Neuron (in vitro differentiated cells): ENCODE measurements at regions not wholly inside any gene's neighbourhood (a gene's known extent, or its start where the extent isn't known, plus 50 kb on each side); places are given as distances from the start of the nearest gene placed in this dataset.
"Not testable (repeated sequence)": the region's sequence is repeated elsewhere in the genome, so short reads cannot be mapped to it uniquely, and the experiment has no call there.

ENCODE experiments used
- H2AFZ ChIP-seq: one replicate; pipeline ENCODE4 v1.6.1; 2013; ENCODE audit warnings: low read depth, mild to moderate bottlenecking, inconsistent platforms, low read length, moderate library complexity
- H3K27me3 ChIP-seq: one replicate; pipeline ENCODE4 v1.6.1; 2013; ENCODE audit warnings: low read length; ENCODE audit not compliant: insufficient read depth
- H3K36me3 ChIP-seq: one replicate; pipeline ENCODE4 v1.6.1; 2013; ENCODE audit warnings: low read length; ENCODE audit not compliant: insufficient read depth
- H3K4me1 ChIP-seq: one replicate; pipeline ENCODE4 v1.6.1; 2013; ENCODE audit warnings: low read length; ENCODE audit not compliant: insufficient read depth
- H3K4me3 ChIP-seq: 2 replicates; pipeline ENCODE4 v1.5.1; 2013; ENCODE audit warnings: mild to moderate bottlenecking, low read length, moderate library complexity
- H3K9me3 ChIP-seq: one replicate; pipeline ENCODE4 v1.6.1; 2013; ENCODE audit warnings: low read length

DNA sequence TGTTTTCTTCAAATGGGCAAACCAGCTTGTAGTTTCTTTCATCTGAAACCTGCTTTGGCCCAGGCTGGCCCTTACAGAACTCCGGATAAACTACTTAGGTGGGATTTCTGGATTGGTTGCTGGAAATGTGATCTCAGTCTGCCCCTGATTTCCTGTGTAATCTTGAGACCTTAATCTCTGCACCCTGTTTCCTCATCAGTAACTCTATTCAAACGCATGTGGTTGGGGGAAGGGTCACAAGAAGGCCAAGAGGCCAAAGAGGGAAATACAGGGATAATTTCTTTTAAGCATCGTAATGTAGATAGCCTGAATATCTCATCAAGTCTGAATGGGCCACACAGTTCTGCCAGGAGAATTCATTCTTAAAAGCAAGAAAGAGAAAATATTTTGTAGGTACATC lies 483.6 kb downstream of the LTN1 start:
- H3K4me3 ChIP-seq = no peak overlapping the region
- no peaks in the 10 kb centered on the region for H3K9me3 ChIP-seq
- no peaks in the 10 kb centered on the region for H3K36me3 ChIP-seq
- no peaks in the 10 kb centered on the region for H3K4me1 ChIP-seq
- no peaks in the 10 kb centered on the region for H3K27me3 ChIP-seq
- no peak overlapping the region for H2AFZ ChIP-seq

DNA sequence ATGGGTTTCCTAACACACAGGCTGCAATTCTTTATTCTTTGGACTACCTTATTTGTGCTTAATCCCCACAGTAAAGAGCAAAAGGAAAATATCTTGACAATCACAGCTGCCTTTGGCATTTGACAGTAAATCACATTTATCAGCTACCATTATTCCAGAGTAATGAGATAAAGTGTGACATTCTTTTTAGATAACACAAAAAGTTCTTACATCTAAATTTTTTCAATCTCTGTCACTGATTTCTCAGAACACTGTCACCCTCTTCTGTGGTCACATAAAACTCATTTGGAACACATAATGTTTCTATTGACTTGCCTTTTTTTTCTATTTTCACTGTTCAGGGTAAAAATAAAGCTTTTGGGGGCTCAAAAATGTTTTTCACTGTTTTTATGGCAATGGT lies 484.6 kb downstream of the LTN1 start:
- Histone ChIP-seq H2AFZ (no peak overlapping the region), H3K9me3 (no peaks in the 10 kb centered on the region), H3K27me3 (no peaks in the 10 kb centered on the region), H3K4me1 (no peaks in the 10 kb centered on the region), H3K36me3 (no peaks in the 10 kb centered on the region), H3K4me3 (no peak overlapping the region)

DNA sequence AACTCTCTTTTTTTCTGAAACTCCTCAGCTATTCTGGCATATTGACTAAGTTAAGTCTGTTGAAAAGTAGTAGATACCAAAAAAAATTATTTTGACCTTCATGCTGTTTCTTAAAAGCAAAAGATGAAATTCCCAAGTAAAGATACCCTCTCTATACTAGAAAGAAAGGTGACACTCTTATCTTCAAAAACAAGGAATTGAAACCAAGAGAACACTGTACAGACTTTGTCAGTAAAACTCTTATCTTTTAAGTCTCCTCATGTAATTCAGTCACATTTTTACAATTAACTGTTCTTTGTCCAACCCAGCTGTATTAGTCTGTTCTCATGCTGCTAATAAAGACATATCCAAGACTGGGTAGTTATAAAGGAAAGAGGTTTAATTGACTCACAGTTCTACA lies 496.2 kb downstream of the LTN1 start:
- H3K36me3 ChIP-seq = no peaks in the 10 kb centered on the region
- no peaks in the 10 kb centered on the region for H3K9me3 ChIP-seq
- H2AFZ ChIP-seq = no peak overlapping the region
- no peak overlapping the region for H3K4me3 ChIP-seq
- H3K4me1 ChIP-seq = no peaks in the 10 kb centered on the region
- no peaks in the 10 kb centered on the region for H3K27me3 ChIP-seq

DNA sequence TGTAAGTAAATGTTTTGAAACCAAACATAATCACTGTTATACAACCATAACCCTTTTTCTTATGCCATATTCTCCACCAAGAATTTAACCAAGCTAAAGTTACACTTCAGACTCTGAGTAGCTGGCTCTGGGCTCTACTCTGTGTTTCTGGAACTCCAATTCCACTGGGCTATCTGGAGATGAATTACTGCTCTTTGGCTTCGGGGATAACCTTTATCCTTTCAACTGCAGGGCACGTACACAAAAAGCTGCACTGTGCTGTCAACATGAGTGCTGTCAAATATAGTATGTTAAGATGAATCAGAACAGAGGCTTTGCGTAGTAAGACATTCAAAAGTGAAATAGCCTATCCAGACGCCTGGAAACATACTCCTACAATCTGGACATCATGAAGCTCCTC lies 500.6 kb downstream of the LTN1 start:
- Histone ChIP-seq H3K27me3 (no peaks in the 10 kb centered on the region), H2AFZ (no peak overlapping the region), H3K4me1 (no peaks in the 10 kb centered on the region), H3K9me3 (no peaks in the 10 kb centered on the region), H3K36me3 (no peaks in the 10 kb centered on the region), H3K4me3 (no peak overlapping the region)

DNA sequence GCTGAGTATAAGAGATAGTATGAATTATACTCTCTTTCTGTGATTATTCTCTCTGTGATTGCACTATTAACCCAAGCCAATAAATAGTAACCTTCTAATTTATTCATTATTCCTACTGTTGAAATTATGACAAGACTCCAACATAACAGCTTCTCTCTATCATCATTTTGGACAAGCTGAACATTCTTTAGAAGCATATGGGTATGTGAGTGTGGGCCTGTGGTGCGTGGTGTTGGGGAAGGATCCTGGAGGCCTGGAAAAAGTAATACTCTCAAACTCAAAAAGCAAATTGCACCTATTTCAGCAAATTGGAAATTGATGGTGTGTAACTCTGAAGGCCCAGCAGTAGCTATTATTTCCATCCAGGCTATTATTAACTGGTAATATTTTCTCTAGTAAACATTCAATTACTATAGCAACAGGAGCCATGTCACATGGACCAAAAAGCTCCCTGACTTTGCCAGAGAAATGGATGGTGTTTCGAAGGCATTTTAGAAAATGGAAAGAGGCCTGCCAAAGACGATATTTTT lies 502.8 kb downstream of the LTN1 start:
- no peaks in the 10 kb centered on the region for H3K36me3 ChIP-seq
- no peak overlapping the region for H3K4me3 ChIP-seq
- no peaks in the 10 kb centered on the region for H3K9me3 ChIP-seq
- no peak overlapping the region for H2AFZ ChIP-seq
- no peaks in the 10 kb centered on the region for H3K27me3 ChIP-seq
- no peaks in the 10 kb centered on the region for H3K4me1 ChIP-seq

DNA sequence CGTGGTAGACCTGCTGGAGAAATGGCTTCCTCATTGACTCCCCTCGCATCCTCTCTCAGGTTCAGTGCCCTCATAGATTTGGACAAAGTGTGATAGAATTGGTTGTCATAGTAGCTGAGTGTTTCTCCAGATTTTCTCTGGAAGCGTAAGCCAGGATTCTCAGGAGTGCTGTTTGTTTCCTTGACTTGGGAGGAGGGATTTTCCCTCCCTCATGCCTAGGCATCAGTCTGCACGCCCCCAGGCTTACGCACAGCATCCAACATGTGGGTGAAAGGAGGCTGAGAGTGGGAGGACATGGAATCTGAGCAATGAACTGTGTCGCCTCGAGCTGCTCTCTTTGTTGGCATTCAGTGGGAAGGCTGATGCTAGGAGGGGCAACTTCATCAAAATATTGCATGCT lies 503.5 kb downstream of the LTN1 start:
- Histone ChIP-seq H3K4me1 (no peaks in the 10 kb centered on the region), H3K9me3 (no peaks in the 10 kb centered on the region), H3K4me3 (no peak overlapping the region), H2AFZ (no peak overlapping the region), H3K27me3 (no peaks in the 10 kb centered on the region), H3K36me3 (no peaks in the 10 kb centered on the region)

DNA sequence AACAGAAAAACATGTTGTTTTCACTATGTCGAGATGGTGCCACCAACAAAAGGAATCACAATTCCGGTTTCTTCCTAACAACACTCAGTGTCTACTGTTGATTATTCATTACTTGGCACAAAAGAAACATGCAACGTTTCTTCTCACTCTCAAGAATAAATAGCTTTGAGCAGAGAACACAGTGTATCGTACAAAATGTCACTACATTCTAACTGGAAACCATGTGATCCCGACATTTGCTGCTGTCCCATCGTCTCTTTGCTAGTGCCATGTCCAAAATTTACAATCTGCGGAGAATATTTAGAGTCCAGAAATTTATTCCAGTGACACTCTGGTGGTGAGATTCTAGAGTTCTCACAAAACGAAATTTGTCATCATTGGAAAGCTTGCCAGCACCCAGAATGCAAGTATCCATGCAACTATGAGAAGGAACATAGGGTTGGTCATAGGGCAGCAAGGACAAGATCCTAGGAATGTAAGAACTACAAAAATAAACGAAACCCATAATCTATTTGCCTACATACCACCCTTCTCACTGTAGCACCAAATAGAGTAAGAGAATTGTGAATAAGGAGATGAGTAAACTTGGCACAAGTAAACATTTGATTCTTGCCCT lies 505.1 kb downstream of the LTN1 start:
- Histone ChIP-seq H3K36me3 (no peaks in the 10 kb centered on the region), H3K4me3 (no peak overlapping the region), H3K9me3 (no peaks in the 10 kb centered on the region), H3K27me3 (no peaks in the 10 kb centered on the region), H2AFZ (no peak overlapping the region), H3K4me1 (no peaks in the 10 kb centered on the region)

DNA sequence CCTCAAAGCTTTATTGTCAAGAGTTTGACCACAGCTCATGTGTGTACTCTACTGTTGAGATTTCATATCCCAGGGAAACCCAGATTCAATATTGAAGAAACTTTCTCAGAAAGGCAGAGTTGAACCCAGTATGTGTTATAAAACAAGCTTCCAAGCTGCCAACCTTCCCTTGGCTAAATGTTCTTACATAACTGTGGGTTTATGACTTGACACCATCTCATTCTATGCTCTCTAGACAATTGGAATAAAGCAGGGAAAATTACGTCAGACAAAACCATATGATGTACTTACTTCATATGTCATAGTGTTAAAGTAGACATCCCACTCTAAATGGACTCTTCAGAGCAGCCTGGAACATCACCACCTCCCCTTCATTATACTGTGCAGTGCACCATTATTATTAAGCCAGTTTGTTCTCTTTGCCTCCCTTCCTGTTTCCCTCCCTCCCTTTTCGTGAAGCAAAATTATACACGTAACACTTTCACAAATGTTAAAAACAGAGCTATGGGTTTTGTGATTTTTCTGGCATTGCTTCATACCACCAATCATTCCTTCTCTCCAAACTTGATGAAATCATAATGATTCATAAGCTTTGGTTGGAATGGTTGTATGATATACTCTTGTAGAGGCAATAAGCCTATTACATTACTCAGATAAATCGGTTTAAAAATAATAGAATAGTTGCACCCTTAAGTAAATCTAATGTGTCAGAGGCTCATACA lies 507.2 kb downstream of the LTN1 start:
- Histone ChIP-seq H3K27me3 (no peaks in the 10 kb centered on the region), H2AFZ (no peak overlapping the region), H3K4me3 (no peak overlapping the region), H3K9me3 (no peaks in the 10 kb centered on the region), H3K4me1 (no peaks in the 10 kb centered on the region), H3K36me3 (no peaks in the 10 kb centered on the region)

DNA sequence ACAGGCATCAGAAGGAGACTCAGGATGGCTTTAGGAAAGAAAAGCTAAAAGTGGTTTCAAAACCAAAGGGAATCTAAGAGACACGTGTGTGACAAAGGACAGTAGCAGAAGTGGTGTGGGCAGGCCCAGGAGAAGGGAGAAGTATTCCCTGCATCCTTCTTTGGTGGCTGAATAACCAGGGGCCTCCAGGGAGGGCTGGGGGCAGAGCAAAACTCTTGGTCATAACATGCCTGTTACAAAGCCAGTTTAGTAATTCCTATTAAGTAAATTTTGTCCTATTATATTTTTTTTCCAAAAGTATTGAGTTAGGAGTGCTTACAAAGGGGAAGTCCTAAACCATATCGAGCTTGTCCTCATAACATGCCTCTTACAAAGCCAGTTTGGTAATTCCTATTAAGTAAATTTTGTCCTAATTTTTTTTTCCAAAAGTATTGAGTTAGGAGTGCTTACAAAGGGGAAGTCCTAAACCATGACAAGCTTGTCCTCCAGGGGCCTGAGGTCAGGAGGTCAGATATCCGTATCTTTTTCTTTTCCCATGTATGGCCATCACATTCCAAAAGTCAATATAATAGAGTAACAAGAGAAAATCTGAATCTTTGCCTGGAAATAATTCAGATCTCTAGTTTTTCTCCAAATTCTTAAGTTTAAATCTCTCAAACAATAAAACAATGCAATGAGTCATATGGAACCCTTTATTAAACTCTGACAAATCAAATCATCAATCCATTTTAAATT lies 509.2 kb downstream of the LTN1 start:
- Histone ChIP-seq H3K4me3 (no peak overlapping the region), H3K27me3 (no peaks in the 10 kb centered on the region), H3K9me3 (no peaks in the 10 kb centered on the region), H3K4me1 (no peaks in the 10 kb centered on the region), H2AFZ (no peak overlapping the region), H3K36me3 (no peaks in the 10 kb centered on the region)

DNA sequence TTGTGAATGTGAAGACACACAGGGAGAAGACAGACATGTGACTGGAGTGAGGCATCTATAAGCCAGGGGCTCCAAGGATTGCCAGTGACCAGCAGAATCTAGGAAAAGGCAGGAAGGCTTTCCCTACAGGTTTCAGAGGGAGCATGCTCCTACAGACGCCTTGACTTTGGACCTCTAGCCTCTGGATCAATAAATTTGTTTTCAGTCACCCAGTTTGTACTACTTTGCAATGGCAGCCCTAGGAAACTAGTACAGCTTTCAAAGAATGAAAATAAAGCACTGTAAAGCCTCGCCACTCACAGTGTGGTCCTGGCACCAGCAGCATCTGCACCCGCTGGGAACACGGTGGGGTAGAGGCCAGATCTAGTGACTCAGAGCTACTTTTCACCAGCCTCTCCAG lies 510.0 kb downstream of the LTN1 start:
- Histone ChIP-seq H3K27me3 (no peaks in the 10 kb centered on the region), H3K4me3 (no peak overlapping the region), H3K9me3 (no peaks in the 10 kb centered on the region), H3K36me3 (no peaks in the 10 kb centered on the region), H2AFZ (no peak overlapping the region), H3K4me1 (no peaks in the 10 kb centered on the region)

DNA sequence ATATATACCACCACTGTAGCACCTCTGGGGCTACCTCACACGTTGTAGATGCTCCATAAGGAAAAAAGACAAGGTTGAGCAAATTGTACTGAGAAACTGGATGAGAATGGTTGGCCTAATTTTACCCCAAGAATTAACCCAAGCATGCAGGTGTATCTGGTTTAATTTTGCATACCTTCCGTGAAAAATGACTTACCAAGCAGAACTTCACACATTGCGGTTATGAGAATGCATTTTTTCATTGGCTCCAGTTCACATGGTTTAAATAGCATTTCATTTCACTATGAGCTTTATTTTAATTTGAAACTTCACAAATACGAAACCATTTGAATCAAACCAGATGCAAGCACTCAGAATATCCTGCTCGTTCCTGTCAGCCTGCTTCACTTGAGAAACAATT lies 512.2 kb downstream of the LTN1 start:
- Histone ChIP-seq H2AFZ (no peak overlapping the region), H3K27me3 (no peaks in the 10 kb centered on the region), H3K9me3 (no peaks in the 10 kb centered on the region), H3K4me1 (no peaks in the 10 kb centered on the region), H3K4me3 (no peak overlapping the region), H3K36me3 (no peaks in the 10 kb centered on the region)

DNA sequence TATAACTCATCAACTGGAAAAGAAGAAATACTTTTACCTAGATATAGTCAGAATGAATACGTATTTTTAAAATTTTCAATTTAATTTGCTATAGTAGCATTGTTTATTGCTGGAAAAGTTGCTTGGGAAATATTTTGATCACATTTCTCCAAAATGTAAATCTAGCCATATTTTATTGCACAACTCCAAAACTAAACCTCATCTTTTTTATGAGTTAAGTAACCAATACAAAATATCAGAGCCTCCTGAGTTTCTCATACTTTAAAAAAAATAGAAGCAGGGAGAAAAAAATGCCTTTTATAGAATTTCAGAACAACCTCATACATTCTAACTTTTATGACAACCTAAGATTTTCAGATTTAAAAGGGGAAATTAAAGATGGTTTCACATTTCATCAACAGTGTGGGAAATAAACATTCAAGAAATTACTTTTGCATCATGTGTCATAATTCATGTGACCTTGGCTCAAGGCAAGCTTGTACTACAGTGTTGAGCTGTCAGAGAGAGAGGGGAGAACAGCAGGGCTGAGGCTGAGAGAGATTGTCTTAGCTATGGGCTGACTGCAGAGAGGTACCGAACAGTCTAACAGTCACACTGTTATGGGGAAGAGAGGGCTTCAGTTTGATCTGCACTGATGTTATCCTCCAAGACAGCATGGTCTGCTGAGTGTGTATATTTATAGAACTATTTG lies 519.0 kb downstream of the LTN1 start:
- Histone ChIP-seq H3K4me3 (no peak overlapping the region), H3K4me1 (no peaks in the 10 kb centered on the region), H3K36me3 (no peaks in the 10 kb centered on the region), H3K9me3 (no peaks in the 10 kb centered on the region), H3K27me3 (no peaks in the 10 kb centered on the region), H2AFZ (no peak overlapping the region)

DNA sequence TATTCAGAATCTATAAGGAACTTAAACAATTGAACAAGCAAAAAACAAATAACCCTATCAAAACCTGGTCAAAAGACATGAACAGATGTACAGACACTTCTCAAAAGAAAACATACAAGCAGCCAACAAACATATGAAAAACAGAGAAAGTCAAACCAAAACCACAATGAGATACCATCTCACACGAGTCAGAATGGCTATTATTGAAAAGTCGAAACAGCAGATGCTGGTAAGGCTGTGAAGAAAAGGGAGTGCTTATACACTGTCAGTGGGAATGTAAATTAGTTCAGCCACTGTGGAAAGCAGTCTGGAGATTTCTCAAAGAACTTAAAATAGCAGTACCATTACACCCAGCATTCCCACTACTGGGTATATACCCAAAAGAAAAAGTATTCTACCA lies 520.1 kb downstream of the LTN1 start:
- not testable (repeated sequence) for H3K9me3 ChIP-seq, H3K36me3 ChIP-seq, H2AFZ ChIP-seq, H3K4me1 ChIP-seq, H3K27me3 ChIP-seq, H3K4me3 ChIP-seq
